SK-N-SH (cell line): ENCODE measurements at regions not wholly inside any gene's neighbourhood (a gene's known extent, or its start where the extent isn't known, plus 50 kb on each side); places are given as distances from the start of the nearest gene placed in this dataset.

Experiments used
- CTCF ChIA-PET: fragments of 300-600, 350-600 bp; formaldehyde crosslinking; extraction: SDS; loops from one replicate; lab custom pipeline; 2021; lab: Yijun Ruan, JAX
- POLR2A ChIA-PET: fragments of 350-600 bp; sonication (Branson Sonifier 250); formaldehyde crosslinking; extraction: SDS; loops from one replicate; lab custom pipeline; 2020; ENCODE audit warnings: antibody characterized with exemption, inconsistent platforms; lab: Yijun Ruan, JAX
- DNase-seq: peaks from one replicate; pipeline ENCODE4 v3.0.0; 2012
- H2AFZ ChIP-seq: fragments of 200-600 bp; sonication (generic); 2 replicates; pipeline ENCODE4 v1.8.1; 2016; ENCODE audit warnings: antibody characterized with exemption, mild to moderate bottlenecking, low read depth
- H3F3A ChIP-seq: fragments of 200-600 bp; sonication (generic); replicated peaks from 2 replicates; pipeline ENCODE3; 2016; ENCODE audit warnings: antibody characterized with exemption, mild to moderate bottlenecking; ENCODE audit not compliant: insufficient read depth
- H3K27ac ChIP-seq, 2 experiments: fragments of 200-500 bp in 1 of 2; fragments of 200-600 bp in 1 of 2; sonication (Bioruptor generic) in 1 of 2; sonication (generic), shearing (Covaris generic) in 1 of 2; 2 replicates each; pipeline versions ENCODE4 v1.5.1 to v1.6.1; 2014 to 2016; ENCODE audit warnings: low read depth in 2 of 2, inconsistent platforms in 1 of 2, low read length in 1 of 2, mild to moderate bottlenecking in 1 of 2, mixed read lengths in 1 of 2
- H3K27me3 ChIP-seq: fragments of 200-600 bp; sonication (generic), shearing (Covaris generic); 2 replicates; pipeline ENCODE4 v1.6.1; 2016; ENCODE audit warnings: mixed run types; ENCODE audit not compliant: insufficient read depth
- H3K36me3 ChIP-seq, 2 experiments: fragments of 200-500 bp in 1 of 2; fragments of 200-600 bp in 1 of 2; sonication (Bioruptor generic) in 1 of 2; sonication (generic) in 1 of 2; replicated peaks in 1 of 2; 2 replicates each; pipeline versions ENCODE3 to v1.5.1; 2014 to 2016; ENCODE audit warnings: low read length in 1 of 2, mild to moderate bottlenecking in 1 of 2; ENCODE audit not compliant: insufficient read depth in 2 of 2, control insufficient read depth in 1 of 2
- H3K4me1 ChIP-seq, 2 experiments: fragments of 200-500 bp in 1 of 2; fragments of 200-600 bp in 1 of 2; sonication (Bioruptor generic) in 1 of 2; sonication (generic), shearing (Covaris generic) in 1 of 2; 2 replicates each; pipeline versions ENCODE4 v1.5.1 to v1.6.1; 2014 to 2016; ENCODE audit warnings: low read depth in 1 of 2, low read length in 1 of 2, mixed run types in 1 of 2; ENCODE audit not compliant: insufficient read depth in 2 of 2, control insufficient read depth in 1 of 2
- H3K4me2 ChIP-seq: fragments of 200-600 bp; sonication (generic), shearing (Covaris generic); 2 replicates; pipeline ENCODE4 v1.6.1; 2017; ENCODE audit warnings: mixed run types
- H3K4me3 ChIP-seq, 2 experiments: fragments of 200-500 bp in 1 of 2; fragments of 200-600 bp in 1 of 2; sonication (Bioruptor generic) in 1 of 2; sonication (generic), shearing (Covaris generic) in 1 of 2; 2 replicates each; pipeline versions ENCODE4 v1.5.1 to v1.8.1; 2014 to 2016; ENCODE audit warnings: low read depth in 2 of 2, inconsistent platforms in 1 of 2, low read length in 1 of 2, mild to moderate bottlenecking in 1 of 2, mixed read lengths in 1 of 2, moderate library complexity in 1 of 2
- H3K79me2 ChIP-seq: fragments of 200-600 bp; sonication (generic); 2 replicates; pipeline ENCODE4 v1.8.1; 2017; ENCODE audit warnings: mild to moderate bottlenecking; ENCODE audit not compliant: insufficient read depth
- H3K9ac ChIP-seq: fragments of 200-600 bp; sonication (generic); 2 replicates; pipeline ENCODE4 v1.6.1; 2017; ENCODE audit warnings: mixed run types
- H3K9me2 ChIP-seq: fragments of 200-600 bp; sonication (generic); 2 replicates; pipeline ENCODE4 v1.6.1; 2017; ENCODE audit warnings: mixed run types
- H3K9me3 ChIP-seq: fragments of 200-600 bp; sonication (generic); 2 replicates; pipeline ENCODE4 v1.6.1; 2017; ENCODE audit warnings: mixed run types, mild to moderate bottlenecking, moderate library complexity
- H4K20me1 ChIP-seq: fragments of 200-600 bp; sonication (generic); 2 replicates; pipeline ENCODE4 v1.6.1; 2017; ENCODE audit warnings: mild to moderate bottlenecking, mixed run types; ENCODE audit not compliant: insufficient read depth
- CHD2 ChIP-seq: fragments of 150-350 bp; IDR thresholded peaks from 2 replicates; pipeline ENCODE4 v1.6.1; 2018; ENCODE audit warnings: low read length; ENCODE audit not compliant: partially characterized antibody
- EP300 ChIP-seq, 2 experiments: IDR thresholded peaks; 2 replicates each; pipeline versions ENCODE4 v1.4.0 to v1.6.1; 2012; ENCODE audit warnings: borderline replicate concordance in 1 of 2, low read depth in 1 of 2, low read length in 1 of 2
- EZH2phosphoT487 ChIP-seq: fragments of 200-600 bp; sonication (generic); IDR thresholded peaks from 2 replicates; pipeline ENCODE4 v1.6.1; 2017; ENCODE audit warnings: low read depth, mixed run types, mild to moderate bottlenecking, antibody characterized with exemption, moderate library complexity, borderline replicate concordance
- FOSL2 ChIP-seq: IDR thresholded peaks from 2 replicates; pipeline ENCODE4 v1.4.0; 2012; ENCODE audit warnings: low read depth, mild to moderate bottlenecking, moderate library complexity, borderline replicate concordance
- FOXJ3 ChIP-seq: sonication (generic); formaldehyde crosslinking; IDR thresholded peaks from 2 replicates; pipeline ENCODE4 v1.5.1; 2020; ENCODE audit warnings: mild to moderate bottlenecking, missing genetic modification reagents
- IRF3 ChIP-seq: fragments of 150-350 bp; IDR thresholded peaks from 2 replicates; pipeline ENCODE4 v1.6.1; 2016; ENCODE audit warnings: mild to moderate bottlenecking, low read depth, low read length
- MXI1 ChIP-seq: IDR thresholded peaks from 2 replicates; pipeline ENCODE4 v1.6.1; 2012; ENCODE audit warnings: mild to moderate bottlenecking, low read depth, low read length, improper control_type of control experiment
- NFIC ChIP-seq: IDR thresholded peaks from 2 replicates; pipeline ENCODE4 v1.4.0; 2012; ENCODE audit warnings: borderline replicate concordance
- NRF1 ChIP-seq: IDR thresholded peaks from 2 replicates; pipeline ENCODE4 v1.6.1; 2012; ENCODE audit warnings: low read depth, mild to moderate bottlenecking, low read length
- TCF12 ChIP-seq: IDR thresholded peaks from 2 replicates; pipeline ENCODE4 v1.4.0; 2012
- TEAD4 ChIP-seq: IDR thresholded peaks from 2 replicates; pipeline ENCODE4 v1.4.0; 2012; ENCODE audit warnings: mild to moderate bottlenecking, borderline replicate concordance; ENCODE audit not compliant: insufficient read depth
- WGBS: methylation state at CpG from one replicate; pipeline ENCODE4 v1.1.6; 2017; ENCODE audit warnings: low lambda C conversion rate; 5-methylcytosine and 5-hydroxymethylcytosine counted together
- TF ChIP-seq, protein P1 (sequence below): fragments of 150-350 bp; IDR thresholded peaks from 2 replicates; pipeline ENCODE4 v1.6.1; 2017; ENCODE audit warnings: antibody characterized with exemption, low read length, low read depth, borderline replicate concordance
- TF ChIP-seq, protein P2 (sequence below): IDR thresholded peaks from 2 replicates; pipeline ENCODE4; 2012
- TF ChIP-seq, protein P3 (sequence below): IDR thresholded peaks from 2 replicates; pipeline ENCODE4 v1.4.0; 2012; ENCODE audit warnings: low read depth
- TF ChIP-seq, protein P4 (sequence below): fragments of 200-600 bp; sonication (generic); IDR thresholded peaks from 2 replicates; pipeline ENCODE4 v1.6.1; 2017; ENCODE audit warnings: antibody characterized with exemption, mild to moderate bottlenecking, moderate library complexity

- no peak for DNase-seq
- no peaks in the 10 kb centered on the region for H3F3A ChIP-seq
- POLR2A ChIA-PET = no interaction called here
- CTCF ChIA-PET = no interaction called here
- H3K4me3 ChIP-seq = no peak overlapping the region
- TF ChIP-seq CHD2 = no peak
- TF ChIP-seq EZH2phosphoT487 = no peak
- TF ChIP-seq NFIC = no peak
- TF ChIP-seq FOXJ3 (CRISPR knock-in tag) = no peak
- TF ChIP-seq, protein P1, sequence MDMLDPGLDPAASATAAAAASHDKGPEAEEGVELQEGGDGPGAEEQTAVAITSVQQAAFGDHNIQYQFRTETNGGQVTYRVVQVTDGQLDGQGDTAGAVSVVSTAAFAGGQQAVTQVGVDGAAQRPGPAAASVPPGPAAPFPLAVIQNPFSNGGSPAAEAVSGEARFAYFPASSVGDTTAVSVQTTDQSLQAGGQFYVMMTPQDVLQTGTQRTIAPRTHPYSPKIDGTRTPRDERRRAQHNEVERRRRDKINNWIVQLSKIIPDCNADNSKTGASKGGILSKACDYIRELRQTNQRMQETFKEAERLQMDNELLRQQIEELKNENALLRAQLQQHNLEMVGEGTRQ = no peak
- TF ChIP-seq, protein P2, sequence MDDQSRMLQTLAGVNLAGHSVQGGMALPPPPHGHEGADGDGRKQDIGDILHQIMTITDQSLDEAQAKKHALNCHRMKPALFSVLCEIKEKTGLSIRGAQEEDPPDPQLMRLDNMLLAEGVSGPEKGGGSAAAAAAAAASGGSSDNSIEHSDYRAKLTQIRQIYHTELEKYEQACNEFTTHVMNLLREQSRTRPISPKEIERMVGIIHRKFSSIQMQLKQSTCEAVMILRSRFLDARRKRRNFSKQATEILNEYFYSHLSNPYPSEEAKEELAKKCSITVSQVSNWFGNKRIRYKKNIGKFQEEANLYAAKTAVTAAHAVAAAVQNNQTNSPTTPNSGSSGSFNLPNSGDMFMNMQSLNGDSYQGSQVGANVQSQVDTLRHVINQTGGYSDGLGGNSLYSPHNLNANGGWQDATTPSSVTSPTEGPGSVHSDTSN = no peak
- TF ChIP-seq FOSL2 = no peak
- TF ChIP-seq, protein P3, sequence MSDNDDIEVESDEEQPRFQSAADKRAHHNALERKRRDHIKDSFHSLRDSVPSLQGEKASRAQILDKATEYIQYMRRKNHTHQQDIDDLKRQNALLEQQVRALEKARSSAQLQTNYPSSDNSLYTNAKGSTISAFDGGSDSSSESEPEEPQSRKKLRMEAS = no peak
- no peak for TF ChIP-seq TCF12
- no peak for TF ChIP-seq TEAD4
- TF ChIP-seq, protein P4, sequence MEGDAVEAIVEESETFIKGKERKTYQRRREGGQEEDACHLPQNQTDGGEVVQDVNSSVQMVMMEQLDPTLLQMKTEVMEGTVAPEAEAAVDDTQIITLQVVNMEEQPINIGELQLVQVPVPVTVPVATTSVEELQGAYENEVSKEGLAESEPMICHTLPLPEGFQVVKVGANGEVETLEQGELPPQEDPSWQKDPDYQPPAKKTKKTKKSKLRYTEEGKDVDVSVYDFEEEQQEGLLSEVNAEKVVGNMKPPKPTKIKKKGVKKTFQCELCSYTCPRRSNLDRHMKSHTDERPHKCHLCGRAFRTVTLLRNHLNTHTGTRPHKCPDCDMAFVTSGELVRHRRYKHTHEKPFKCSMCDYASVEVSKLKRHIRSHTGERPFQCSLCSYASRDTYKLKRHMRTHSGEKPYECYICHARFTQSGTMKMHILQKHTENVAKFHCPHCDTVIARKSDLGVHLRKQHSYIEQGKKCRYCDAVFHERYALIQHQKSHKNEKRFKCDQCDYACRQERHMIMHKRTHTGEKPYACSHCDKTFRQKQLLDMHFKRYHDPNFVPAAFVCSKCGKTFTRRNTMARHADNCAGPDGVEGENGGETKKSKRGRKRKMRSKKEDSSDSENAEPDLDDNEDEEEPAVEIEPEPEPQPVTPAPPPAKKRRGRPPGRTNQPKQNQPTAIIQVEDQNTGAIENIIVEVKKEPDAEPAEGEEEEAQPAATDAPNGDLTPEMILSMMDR = no peak
- TF ChIP-seq MXI1 = no peak
- no peak for TF ChIP-seq IRF3
- no peak for TF ChIP-seq EP300 (IDR thresholded peaks at IDR 0.05; ENCODE audit: borderline replicate concordance in 1 of 2, low read depth in 1 of 2, low read length in 1 of 2)
- no peak for TF ChIP-seq NRF1
- no peaks in the 10 kb centered on the region for H3K36me3 ChIP-seq
- H3K4me1 ChIP-seq = no peaks in the 10 kb centered on the region
- no peaks in the 10 kb centered on the region for H3K79me2 ChIP-seq
- H3K27ac ChIP-seq = no peak overlapping the region
- no peaks in the 10 kb centered on the region for H3K9me2 ChIP-seq
- WGBS = 21% methylated on average over 5 of the region's 5 CpGs
- H3K27me3 ChIP-seq = no peaks in the 10 kb centered on the region
- H4K20me1 ChIP-seq = no peaks in the 10 kb centered on the region
- no peaks in the 10 kb centered on the region for H3K9me3 ChIP-seq
- no peak overlapping the region for H2AFZ ChIP-seq
- H3K4me2 ChIP-seq = no peak overlapping the region
- no peak overlapping the region for H3K9ac ChIP-seq
Measured at GRCh38 chr3:135444058-135444457, 521.5 kb upstream of the PPP2R3A start.
